Small intestine (tissue), 7 donors: ENCODE measurements at regions not wholly inside any gene's neighbourhood (a gene's known extent, or its start where the extent isn't known, plus 50 kb on each side); places are given as distances from the start of the nearest gene placed in this dataset.

ENCODE experiments used
- DNase-seq, 2 donors: peaks; one replicate each; pipeline versions ENCODE4 v3.0.0 to v3.0.0-alpha.2; 2013
- FAIRE-seq: peaks from 2 replicates; lab custom pipeline; 2012; peaks lifted over from hg19 to GRCh38; lab: Jason Lieb, UNC
- H3K27ac ChIP-seq, 3 donors: one replicate each; pipeline ENCODE4 v1.5.1; 2013; ENCODE audit warnings: low read length in 2 of 3, mild to moderate bottlenecking in 2 of 3, control low read depth in 1 of 3, inconsistent platforms in 1 of 3, low read depth in 1 of 3, moderate library complexity in 1 of 3
- H3K27me3 ChIP-seq, 3 donors: one replicate each; pipeline ENCODE4 v1.6.1; 2013; ENCODE audit warnings: low read length in 3 of 3, inconsistent platforms in 1 of 3; ENCODE audit not compliant: control insufficient read depth in 3 of 3, insufficient read depth in 3 of 3
- H3K36me3 ChIP-seq, 3 donors: one replicate each; pipeline ENCODE4 v1.6.1; 2013; ENCODE audit warnings: low read length in 3 of 3, inconsistent platforms in 1 of 3, low read depth in 1 of 3, mild to moderate bottlenecking in 1 of 3, moderate library complexity in 1 of 3; ENCODE audit not compliant: control insufficient read depth in 3 of 3, insufficient read depth in 2 of 3
- H3K4me1 ChIP-seq, 3 donors: one replicate each; pipeline ENCODE4 v1.6.1; 2013; ENCODE audit warnings: low read length in 2 of 3, inconsistent platforms in 1 of 3, low read depth in 1 of 3, mild to moderate bottlenecking in 1 of 3, moderate library complexity in 1 of 3; ENCODE audit not compliant: control insufficient read depth in 3 of 3, insufficient read depth in 2 of 3
- H3K4me3 ChIP-seq, 3 donors: one replicate each; pipeline ENCODE4 v1.5.1; 2013; ENCODE audit warnings: low read length in 3 of 3, control low read depth in 1 of 3, inconsistent platforms in 1 of 3, low read depth in 1 of 3, mild to moderate bottlenecking in 1 of 3, moderate library complexity in 1 of 3
- H3K9me3 ChIP-seq, 2 donors: one replicate each; pipeline ENCODE4 v1.6.1; 2013; ENCODE audit warnings: low read depth in 1 of 2, low read length in 1 of 2; ENCODE audit not compliant: control insufficient read depth in 2 of 2, insufficient read depth in 1 of 2
- WGBS, 3 donors: extraction: QIAGEN DNeasy Blood & Tissue Kit; methylation state at CpG; one replicate each; pipeline ENCODE4 v1.1.7; 2013; 5-methylcytosine and 5-hydroxymethylcytosine counted together
- donor health status: healthy with polysubstance abuse.
- donor health status: control.
- donor health status: control.
- donor health status: Bipolar disorder and iron deficiency.
- donor health status: healthy.

DNA sequence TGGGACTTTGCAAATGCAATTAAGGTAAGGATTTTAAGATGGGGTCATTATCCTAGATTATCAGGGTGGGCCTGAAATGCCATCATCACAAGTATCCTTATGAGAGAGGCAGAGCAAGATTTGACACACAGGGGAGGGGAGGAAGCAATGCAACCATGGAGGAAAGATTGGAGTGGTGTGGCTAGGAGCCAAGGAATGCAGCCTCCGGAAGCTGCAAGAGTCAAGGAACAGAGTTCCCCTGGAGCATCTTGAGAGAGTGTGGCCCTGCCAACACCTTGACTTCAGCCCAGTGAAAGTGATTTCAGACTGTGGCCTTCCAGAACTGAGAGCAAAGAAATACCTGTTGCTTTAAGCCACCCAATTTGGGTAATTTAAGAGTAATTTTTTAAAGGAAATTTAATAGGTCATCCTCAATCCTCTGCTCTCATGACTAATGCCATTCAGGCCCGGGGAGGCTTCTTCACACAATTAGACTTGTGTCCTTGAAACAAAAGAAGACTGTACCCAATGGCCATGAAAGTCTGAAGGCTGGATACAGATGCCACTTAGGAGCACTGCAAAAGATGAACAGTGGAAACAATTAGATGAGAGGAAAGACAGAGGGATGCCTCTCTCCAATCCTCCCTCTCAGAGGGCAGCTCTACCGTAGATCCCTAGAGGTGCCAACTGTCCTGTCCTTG, 250.3 kb upstream of the ID2 start:
- Histone ChIP-seq H3K36me3 (peaks cover 0 to 2% (median 0%) of the 10 kb centered on the region in 3 donors), H3K4me3 (no peak overlapping the region), H3K9me3 (peaks cover 0 to 5% of the 10 kb centered on the region in 2 donors), H3K27me3 (no peaks in the 10 kb centered on the region), H3K27ac (no peak overlapping the region), H3K4me1 (peaks cover 0 to 2% (median 0%) of the 10 kb centered on the region in 3 donors)
- DNase-seq (no peak), FAIRE-seq (no peak)
- whole genome bisulfite sequencing, 3 donors: 80 to 95% (median 89%) methylated on average over 3 of the region's 3 CpGs

DNA sequence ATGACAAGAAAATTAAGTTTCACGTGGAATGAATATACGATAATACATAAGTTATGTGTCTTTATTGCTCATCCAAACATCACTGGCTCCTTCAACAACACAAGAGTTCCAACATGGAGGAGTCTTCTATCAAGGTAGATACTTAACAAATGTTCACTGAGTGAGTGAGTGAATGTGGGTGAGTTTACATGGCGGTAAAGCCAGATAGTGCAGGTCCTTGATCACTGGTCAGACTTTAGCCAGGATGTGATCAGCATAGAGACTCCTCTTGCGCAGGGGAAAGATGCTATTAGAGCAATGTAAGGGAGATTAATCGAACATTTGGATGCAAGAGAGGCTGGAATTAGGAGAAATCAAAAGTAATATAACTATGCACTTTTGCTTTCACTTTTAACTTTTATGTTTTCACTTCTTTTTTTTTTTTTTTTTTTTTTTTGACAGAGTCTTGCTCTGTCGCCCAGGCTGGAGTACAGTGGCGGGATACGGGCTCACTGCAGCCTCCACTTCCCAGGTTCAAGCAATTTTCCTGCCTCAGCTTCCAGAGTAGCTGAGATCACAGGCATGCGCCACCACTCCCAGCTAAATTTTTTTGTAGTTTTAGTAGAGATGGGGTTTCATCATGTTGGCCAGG, 249.0 kb upstream of the ID2 start:
- Histone ChIP-seq H3K27ac (no peak overlapping the region), H3K27me3 (no peaks in the 10 kb centered on the region), H3K36me3 (peaks cover 0 to 2% (median 0%) of the 10 kb centered on the region in 3 donors), H3K4me3 (no peak overlapping the region), H3K4me1 (peaks cover 0 to 2% (median 0%) of the 10 kb centered on the region in 3 donors), H3K9me3 (peaks cover 0 to 5% of the 10 kb centered on the region in 2 donors)
- 54 to 67% (median 66%) methylated on average over 9 of the region's 9 CpGs for WGBS, 3 donors
- FAIRE-seq (no peak), DNase-seq (no peak)

DNA sequence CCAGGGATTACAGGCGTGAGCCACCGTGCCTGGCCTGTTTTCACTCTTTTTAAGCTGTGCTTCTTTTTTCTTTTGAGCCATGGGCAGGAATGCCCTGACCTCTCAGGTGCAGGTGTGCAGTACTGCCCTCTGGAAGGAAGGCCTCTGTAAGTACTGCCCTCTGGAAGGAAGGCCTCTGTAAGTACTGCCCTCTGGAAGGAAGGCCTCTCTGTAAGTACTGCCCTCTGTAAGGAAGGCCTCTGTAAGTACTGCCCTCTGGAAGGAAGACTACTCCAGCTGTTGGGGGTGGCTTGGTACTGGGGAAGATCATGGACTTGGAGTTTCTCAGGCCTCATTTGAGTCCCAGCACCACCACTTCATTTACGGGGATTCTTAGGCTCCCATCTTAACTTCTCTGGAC, 248.5 kb upstream of the ID2 start:
- Histone ChIP-seq H3K4me3 (no peak overlapping the region), H3K36me3 (peaks cover 0 to 2% (median 0%) of the 10 kb centered on the region in 3 donors), H3K9me3 (peaks cover 0 to 7% of the 10 kb centered on the region in 2 donors), H3K27me3 (no peaks in the 10 kb centered on the region), H3K4me1 (peaks cover 0 to 2% (median 0%) of the 10 kb centered on the region in 3 donors), H3K27ac (no peak overlapping the region)
- DNase-seq (peak in 1 of 2 donors; percentile 31), FAIRE-seq (no peak)
- 68 to 77% (median 68%) methylated on average over 3 of the region's 3 CpGs for WGBS, 3 donors

DNA sequence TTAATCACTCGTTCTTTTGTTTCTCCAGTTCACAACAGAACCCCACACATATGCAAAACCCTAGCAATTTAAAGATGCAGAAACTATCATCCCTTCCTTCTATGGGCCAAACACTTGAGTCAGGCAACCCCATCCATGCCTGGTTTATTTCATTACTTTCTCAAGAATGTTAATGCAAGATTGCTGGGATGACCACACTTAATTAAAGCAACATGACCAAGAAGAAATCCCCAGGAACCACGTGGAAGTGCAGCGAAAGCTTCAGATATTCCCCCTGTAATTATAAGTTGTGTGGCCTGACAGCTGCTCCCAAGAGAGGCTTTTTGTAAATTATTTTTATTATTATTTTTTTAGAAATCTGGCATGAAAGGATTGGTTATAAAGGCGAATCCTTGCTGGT, 246.2 kb upstream of the ID2 start:
- H3K4me1 ChIP-seq: peaks cover 4 to 8% (median 5%) of the 10 kb centered on the region in 3 donors
- peaks cover 0 to 7% of the 10 kb centered on the region in 2 donors for H3K9me3 ChIP-seq
- H3K4me3 ChIP-seq: no peak overlapping the region
- H3K27ac ChIP-seq: no peak overlapping the region
- FAIRE-seq (no peak), DNase-seq (no peak)
- H3K27me3 ChIP-seq: no peaks in the 10 kb centered on the region
- WGBS, 3 donors: 77 to 93% (median 93%) methylated on average over 4 of the region's 4 CpGs
- H3K36me3 ChIP-seq: peaks cover 0 to 11% (median 0%) of the 10 kb centered on the region in 3 donors

DNA sequence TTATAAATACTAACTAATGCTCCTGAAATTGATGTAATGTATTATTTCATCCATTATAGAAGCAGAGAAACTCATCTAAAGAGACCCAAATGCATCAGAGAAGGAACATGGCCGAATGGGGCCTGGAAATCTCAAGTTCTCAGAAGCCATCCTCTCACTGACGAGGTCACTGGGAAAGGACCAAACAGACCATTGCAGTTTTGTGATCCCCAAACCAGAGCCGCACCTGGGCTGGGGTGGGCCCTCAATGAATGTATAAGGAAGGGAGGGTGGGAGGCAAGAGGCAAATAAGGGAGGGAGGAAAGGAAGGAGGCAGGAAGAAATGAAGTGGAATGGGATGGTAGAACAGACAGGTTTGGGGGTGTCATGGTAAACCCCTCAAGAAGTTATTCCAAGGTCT, 245.3 kb upstream of the ID2 start:
- Histone ChIP-seq H3K36me3 (peaks cover 0 to 17% (median 0%) of the 10 kb centered on the region in 3 donors), H3K9me3 (peaks cover 0 to 5% of the 10 kb centered on the region in 2 donors), H3K4me1 (peaks cover 4 to 8% (median 5%) of the 10 kb centered on the region in 3 donors), H3K27me3 (no peaks in the 10 kb centered on the region), H3K4me3 (no peak overlapping the region), H3K27ac (no peak overlapping the region)
- FAIRE-seq: no peak
- DNase-seq: no peak
- WGBS, 3 donors: 95 to 97% (median 97%) methylated on average over 3 of the region's 3 CpGs

DNA sequence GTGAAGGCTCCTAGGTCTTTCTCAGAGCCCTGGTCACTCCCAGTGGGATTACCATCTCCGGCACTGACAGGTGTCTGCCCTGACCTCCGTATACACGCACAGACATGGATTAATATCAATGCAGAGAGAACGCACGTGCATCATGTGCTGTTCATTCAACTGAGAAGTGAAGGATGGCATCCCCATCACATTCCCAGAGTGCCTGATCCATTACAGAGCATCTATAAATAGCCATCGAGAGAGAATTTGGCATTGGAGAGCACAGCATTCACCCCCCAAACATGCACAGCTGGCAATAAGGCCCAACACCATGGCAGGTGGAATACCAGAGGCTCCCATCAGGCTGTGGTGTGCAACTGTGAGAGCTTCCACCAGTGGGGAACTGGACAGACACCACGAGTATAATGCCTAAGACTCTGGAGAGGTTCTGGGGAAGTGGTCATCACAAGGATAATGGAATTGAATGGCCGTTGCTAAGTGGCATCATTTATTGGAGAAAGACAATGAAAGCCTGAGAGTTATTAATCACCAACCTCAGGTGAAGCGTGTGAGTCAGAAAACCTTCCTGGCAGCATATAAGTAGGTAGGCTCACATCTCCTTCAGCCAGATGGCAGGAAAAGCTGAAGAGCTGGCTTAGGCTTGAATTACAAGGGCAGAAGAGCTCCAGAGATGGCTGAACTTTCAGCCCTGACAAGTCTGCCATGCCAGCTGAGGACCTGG, 244.5 kb upstream of the ID2 start:
- no peak for FAIRE-seq
- WGBS, 3 donors: 94 to 96% (median 96%) methylated on average over 9 of the region's 9 CpGs
- DNase-seq: no peak
- no peaks in the 10 kb centered on the region for H3K27me3 ChIP-seq
- no peak overlapping the region for H3K27ac ChIP-seq
- H3K9me3 ChIP-seq: peaks cover 0 to 3% of the 10 kb centered on the region in 2 donors
- H3K36me3 ChIP-seq: peaks cover 0 to 17% (median 0%) of the 10 kb centered on the region in 3 donors
- H3K4me3 ChIP-seq: no peak overlapping the region
- peaks cover 4 to 8% (median 5%) of the 10 kb centered on the region in 3 donors for H3K4me1 ChIP-seq

DNA sequence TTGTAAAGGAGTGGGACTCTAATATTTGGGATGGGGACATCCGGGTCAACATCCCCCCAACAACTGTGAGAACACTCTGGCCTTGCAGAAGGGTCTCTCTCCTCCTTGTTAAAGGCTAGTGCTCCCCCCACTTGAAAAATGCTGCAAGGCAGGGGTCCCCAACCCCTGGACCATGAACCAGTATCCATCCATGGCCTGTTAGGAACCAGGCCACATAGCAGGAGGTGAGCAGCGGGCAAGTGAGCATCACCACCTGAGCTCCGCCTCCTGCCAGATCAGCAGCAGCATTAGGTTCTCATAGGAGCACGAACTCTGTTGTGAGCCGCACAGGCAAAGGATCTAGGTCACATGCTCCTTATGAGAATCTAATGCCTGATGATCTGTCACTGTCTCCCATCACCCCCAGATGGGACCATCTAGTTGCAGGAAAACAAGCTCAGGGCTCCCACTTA, 243.9 kb upstream of the ID2 start:
- FAIRE-seq (no peak), DNase-seq (no peak)
- WGBS, 3 donors: 95 to 98% (median 97%) methylated on average over 5 of the region's 5 CpGs
- H3K4me3 ChIP-seq: no peak overlapping the region
- H3K36me3 ChIP-seq: peaks cover 0 to 17% (median 0%) of the 10 kb centered on the region in 3 donors
- no peaks in the 10 kb centered on the region for H3K27me3 ChIP-seq
- peaks cover 0 to 3% of the 10 kb centered on the region in 2 donors for H3K9me3 ChIP-seq
- no peak overlapping the region for H3K27ac ChIP-seq
- peaks cover 3 to 8% (median 4%) of the 10 kb centered on the region in 3 donors for H3K4me1 ChIP-seq

DNA sequence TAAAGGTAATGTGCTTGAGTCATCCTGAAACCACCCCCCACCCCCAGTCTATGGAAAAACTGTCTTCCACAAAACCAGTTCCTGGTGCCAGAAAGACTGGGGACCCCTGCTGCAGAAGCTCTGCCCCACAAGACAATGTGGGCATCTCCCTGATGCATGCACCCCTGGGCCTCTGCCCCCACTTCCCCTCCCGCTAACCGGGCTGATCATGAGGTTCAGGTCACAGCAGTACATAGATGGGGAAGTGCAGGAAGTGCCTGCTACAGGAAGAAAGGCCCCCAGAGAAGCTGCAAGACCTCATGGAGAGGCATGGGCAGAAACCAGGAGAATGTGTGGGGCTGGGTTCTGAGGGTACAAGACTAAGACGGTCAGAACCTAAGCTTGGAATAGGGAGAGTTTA, 243.4 kb upstream of the ID2 start:
- Histone ChIP-seq H3K27me3 (no peaks in the 10 kb centered on the region), H3K9me3 (peaks cover 0 to 3% of the 10 kb centered on the region in 2 donors), H3K4me1 (peaks cover 3 to 8% (median 4%) of the 10 kb centered on the region in 3 donors), H3K4me3 (no peak overlapping the region), H3K36me3 (peaks cover 0 to 17% (median 0%) of the 10 kb centered on the region in 3 donors), H3K27ac (no peak overlapping the region)
- FAIRE-seq: no peak
- no peak for DNase-seq
- WGBS, 3 donors: 35 to 69% (median 48%) methylated on average over 3 of the region's 3 CpGs
